Calu3 (cell line): ENCODE measurements at regions not wholly inside any gene's neighbourhood (a gene's known extent, or its start where the extent isn't known, plus 50 kb on each side); places are given as distances from the start of the nearest gene placed in this dataset.

ENCODE experiments used
- BruUV-seq: library from RNA; stranded (reverse); fragments of 400-500 nt; replicated peaks from 2 replicates; lab custom pipeline; 2021; lab: Mats Ljungman, UMichigan
- CTCF ChIA-PET: fragments of 300-600 bp; sonication (Branson Sonifier 250); formaldehyde crosslinking; loops from one replicate; lab custom pipeline; 2022; ENCODE audit warnings: antibody characterized with exemption; lab: Charles Lee
- DNase-seq: peaks from one replicate; pipeline ENCODE4 v3.0.0; 2022
- H3K27ac Mint-ChIP-seq: one replicate; pipeline ENCODE4 v1.8.0; 2022; ENCODE audit warnings: mixed read lengths; ENCODE audit not compliant: unreplicated experiment
- H3K27me3 Mint-ChIP-seq: one replicate; pipeline ENCODE4 v1.8.0; 2022; ENCODE audit warnings: mixed read lengths; ENCODE audit not compliant: unreplicated experiment
- H3K36me3 Mint-ChIP-seq: one replicate; pipeline ENCODE4 v1.8.0; 2022; ENCODE audit warnings: mild to moderate bottlenecking, moderate library complexity, mixed read lengths; ENCODE audit not compliant: insufficient read depth, unreplicated experiment
- H3K4me1 Mint-ChIP-seq: one replicate; pipeline ENCODE4 v1.8.0; 2022; ENCODE audit warnings: mild to moderate bottlenecking, low read depth, mixed read lengths; ENCODE audit not compliant: unreplicated experiment
- H3K4me3 Mint-ChIP-seq: one replicate; pipeline ENCODE4 v1.8.0; 2022; ENCODE audit warnings: mild to moderate bottlenecking, low read depth, moderate library complexity, mixed read lengths; ENCODE audit not compliant: unreplicated experiment
- H3K9me3 Mint-ChIP-seq: one replicate; pipeline ENCODE4 v1.8.0; 2022; ENCODE audit warnings: low read depth, mixed read lengths; ENCODE audit not compliant: unreplicated experiment
- intact Hi-C: fragments of 100-400 bp; cut with micrococcal nuclease; formaldehyde crosslinking; loops from one replicate; pipeline ENCODE4 v1.10.0; 2022; ENCODE audit not compliant: unreplicated experiment
- TF ChIP-seq, protein P1 (sequence below): fragments of 200-600 bp; IDR thresholded peaks from one replicate; pipeline ENCODE4 v1.8.0; 2022; ENCODE audit warnings: antibody characterized with exemption; ENCODE audit not compliant: unreplicated experiment

DNA sequence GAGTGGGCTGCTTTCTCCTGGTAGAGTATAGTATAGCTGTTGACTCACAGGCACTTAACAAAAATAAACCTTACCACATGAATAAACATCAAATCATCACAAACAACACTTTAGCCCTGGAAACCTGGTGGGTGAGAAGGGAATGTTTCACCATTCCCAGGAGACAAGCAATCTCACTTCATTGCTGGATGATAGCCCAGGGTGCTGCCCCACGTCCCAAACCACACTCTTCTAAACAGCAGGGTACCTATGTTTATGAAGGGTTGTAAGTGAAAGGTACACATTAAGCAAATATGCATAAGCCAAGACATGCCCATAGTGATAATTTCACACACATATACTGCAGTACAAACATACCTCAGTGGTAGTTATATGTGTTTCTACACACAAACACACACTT, 276.2 kb downstream of the FGFR2 start:
- no peak for DNase-seq
- Mint-ChIP-seq H3K36me3 (no peaks in the 10 kb centered on the region), H3K4me3 (no peak overlapping the region), H3K27ac (peak overlapping the region; percentile 36), H3K27me3 (no peaks in the 10 kb centered on the region), H3K9me3 (peaks cover 2% of the 10 kb centered on the region), H3K4me1 (peaks cover 41% of the 10 kb centered on the region)
- intact Hi-C loops, result no loop called here
- CTCF ChIA-PET, result no interaction called here
- TF ChIP-seq, protein P1, sequence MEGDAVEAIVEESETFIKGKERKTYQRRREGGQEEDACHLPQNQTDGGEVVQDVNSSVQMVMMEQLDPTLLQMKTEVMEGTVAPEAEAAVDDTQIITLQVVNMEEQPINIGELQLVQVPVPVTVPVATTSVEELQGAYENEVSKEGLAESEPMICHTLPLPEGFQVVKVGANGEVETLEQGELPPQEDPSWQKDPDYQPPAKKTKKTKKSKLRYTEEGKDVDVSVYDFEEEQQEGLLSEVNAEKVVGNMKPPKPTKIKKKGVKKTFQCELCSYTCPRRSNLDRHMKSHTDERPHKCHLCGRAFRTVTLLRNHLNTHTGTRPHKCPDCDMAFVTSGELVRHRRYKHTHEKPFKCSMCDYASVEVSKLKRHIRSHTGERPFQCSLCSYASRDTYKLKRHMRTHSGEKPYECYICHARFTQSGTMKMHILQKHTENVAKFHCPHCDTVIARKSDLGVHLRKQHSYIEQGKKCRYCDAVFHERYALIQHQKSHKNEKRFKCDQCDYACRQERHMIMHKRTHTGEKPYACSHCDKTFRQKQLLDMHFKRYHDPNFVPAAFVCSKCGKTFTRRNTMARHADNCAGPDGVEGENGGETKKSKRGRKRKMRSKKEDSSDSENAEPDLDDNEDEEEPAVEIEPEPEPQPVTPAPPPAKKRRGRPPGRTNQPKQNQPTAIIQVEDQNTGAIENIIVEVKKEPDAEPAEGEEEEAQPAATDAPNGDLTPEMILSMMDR, result no peak
- BruUV-seq, result no TSS peak

DNA sequence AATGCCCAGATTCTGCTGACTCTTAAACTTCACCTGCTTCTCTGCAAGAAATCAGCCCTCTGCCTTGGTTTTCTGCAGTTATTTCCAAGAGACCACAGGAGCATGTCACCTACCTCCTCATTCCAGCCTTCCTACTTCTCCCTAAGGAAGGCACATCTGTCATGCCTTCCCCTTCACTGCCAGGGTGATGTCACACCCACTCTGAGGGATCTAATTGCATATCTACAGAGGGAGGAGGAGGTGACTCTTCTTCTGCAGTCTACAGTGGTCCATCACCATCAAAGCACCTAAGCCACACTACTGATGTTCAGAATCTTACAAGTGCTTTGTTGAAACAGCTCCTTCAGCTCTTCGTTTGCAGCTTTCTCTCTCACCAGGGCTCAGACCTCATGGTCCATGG, 275.5 kb downstream of the FGFR2 start:
- no peak overlapping the region for H3K4me3 Mint-ChIP-seq
- no peak for DNase-seq
- peaks cover 41% of the 10 kb centered on the region for H3K4me1 Mint-ChIP-seq
- no peaks in the 10 kb centered on the region for H3K36me3 Mint-ChIP-seq
- H3K27me3 Mint-ChIP-seq, result no peaks in the 10 kb centered on the region
- TF ChIP-seq, protein P1, result no peak
- peak overlapping the region; percentile 36 for H3K27ac Mint-ChIP-seq
- BruUV-seq, result no TSS peak
- peaks cover 2% of the 10 kb centered on the region for H3K9me3 Mint-ChIP-seq
- intact Hi-C loops, result no loop called here
- CTCF ChIA-PET, result no interaction called here

DNA sequence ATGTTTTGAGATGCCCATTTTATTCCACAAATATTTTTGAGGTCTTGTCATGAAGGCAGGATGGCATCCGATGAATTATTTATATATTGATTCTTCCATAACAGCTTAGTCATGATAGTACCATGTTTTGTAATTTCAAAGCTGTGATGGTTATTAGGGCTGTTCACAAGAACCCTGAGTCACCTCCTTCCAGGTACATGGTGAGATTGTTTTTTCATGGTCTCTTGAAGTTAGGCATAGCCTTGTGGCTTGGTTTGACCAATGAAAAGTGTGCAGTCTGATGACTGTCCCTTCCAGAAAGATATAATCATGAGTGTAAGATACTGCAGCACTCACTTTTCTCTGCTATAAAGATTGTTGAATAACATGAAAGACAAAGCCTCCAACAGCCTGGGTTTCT, 274.8 kb downstream of the FGFR2 start:
- CTCF ChIA-PET, result no interaction called here
- Mint-ChIP-seq H3K4me3 (no peak overlapping the region), H3K27ac (peak overlapping the region; percentile 36), H3K27me3 (no peaks in the 10 kb centered on the region), H3K9me3 (no peaks in the 10 kb centered on the region), H3K4me1 (peaks cover 41% of the 10 kb centered on the region), H3K36me3 (no peaks in the 10 kb centered on the region)
- TF ChIP-seq, protein P1, result no peak
- DNase-seq, result no peak
- BruUV-seq, result no TSS peak
- intact Hi-C loops, result no loop called here

DNA sequence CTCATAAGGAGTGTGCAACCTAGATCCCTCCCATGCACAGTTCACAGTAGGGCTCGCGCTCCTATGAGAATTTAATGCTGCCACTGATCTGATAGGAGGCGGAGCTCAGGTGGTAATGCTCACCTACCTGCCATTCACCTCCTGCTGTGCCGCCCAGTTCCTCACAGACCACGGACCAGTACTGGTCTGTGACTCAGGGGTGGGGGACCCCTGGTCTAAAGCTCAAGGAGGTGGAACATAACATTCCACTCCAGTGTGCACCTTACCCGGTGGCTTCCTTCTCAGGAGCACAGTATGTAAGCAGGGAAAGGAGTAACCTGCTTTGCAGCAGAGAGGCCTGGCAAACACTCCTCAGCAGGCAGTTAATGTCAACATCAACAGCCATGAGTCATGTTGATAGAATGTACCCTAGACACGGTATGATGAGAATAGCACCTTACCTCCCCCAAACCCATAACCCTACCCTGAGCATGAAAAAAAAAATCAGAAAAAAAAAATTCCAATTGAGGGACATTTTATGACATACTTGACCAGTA, 273.5 kb downstream of the FGFR2 start:
- H3K36me3 Mint-ChIP-seq, result no peaks in the 10 kb centered on the region
- peak overlapping the region; percentile 36 for H3K4me3 Mint-ChIP-seq
- DNase-seq, result peak; percentile 69
- no peaks in the 10 kb centered on the region for H3K9me3 Mint-ChIP-seq
- no peaks in the 10 kb centered on the region for H3K27me3 Mint-ChIP-seq
- CTCF ChIA-PET, result interaction anchor here (0.6 to 0.8 kb wide), 2 partner anchors 137 to 350 kb away, joined by 3 to 4 read pairs; no protein-coding TSS in a partner anchor
- BruUV-seq, result no TSS peak
- H3K4me1 Mint-ChIP-seq, result peaks cover 41% of the 10 kb centered on the region
- intact Hi-C loops, result loop anchor here (1.0 to 5.0 kb wide), 3 partner anchors 22 to 273 kb away; partner anchors contain the start of gene FGFR2
- H3K27ac Mint-ChIP-seq, result peak overlapping the region; percentile 90
- TF ChIP-seq, protein P1, result no peak
